A204.1 (cell line): ENCODE measurements at regions not wholly inside any gene's neighbourhood (a gene's known extent, or its start where the extent isn't known, plus 50 kb on each side); places are given as distances from the start of the nearest gene placed in this dataset.

Source experiments
- FAIRE-seq: peaks from 2 replicates; lab custom pipeline; 2012; peaks lifted over from hg19 to GRCh38; lab: Jason Lieb, UNC

GRCh38 chrX:88424541-88424940, 322.5 kb upstream of the CPXCR1 start:
- no peak for FAIRE-seq

- peak; percentile 95 for FAIRE-seq
Observed at GRCh38 chrX:88425739-88426138, 321.3 kb upstream of the CPXCR1 start.

GRCh38 chrX:88437563-88437962, 309.5 kb upstream of the CPXCR1 start:
- FAIRE-seq: no peak

- FAIRE-seq: no peak
Observed at GRCh38 chrX:88438209-88438608, 308.8 kb upstream of the CPXCR1 start.

- no peak for FAIRE-seq
Observed at GRCh38 chrX:88439935-88440334, 307.1 kb upstream of the CPXCR1 start.
